Tibial nerve (tissue), 3 donors: ENCODE measurements at regions not wholly inside any gene's neighbourhood (a gene's known extent, or its start where the extent isn't known, plus 50 kb on each side); places are given as distances from the start of the nearest gene placed in this dataset.

ENCODE experiments used
- CTCF ChIP-seq, 5 experiments: fragments of 200-600 bp in 3 of 5; fragments of 450-650 bp in 2 of 5; sonication (generic) in 3 of 5; IDR thresholded peaks; one replicate each; pipeline ENCODE4 v1.5.1; 2016 to 2019; ENCODE audit warnings: antibody characterized with exemption in 5 of 5, mild to moderate bottlenecking in 3 of 5, moderate library complexity in 2 of 5
- POLR2A ChIP-seq, 2 donors: fragments of 450-650 bp; IDR thresholded peaks; one replicate each; pipeline ENCODE4 v1.6.1; 2017; ENCODE audit warnings: antibody characterized with exemption in 2 of 2, mild to moderate bottlenecking in 2 of 2, moderate library complexity in 2 of 2

GRCh38 chr10:8508882-8509281 is 454.4 kb downstream of the GATA3 start:
- TF ChIP-seq CTCF (IDR thresholded peaks at IDR 0.05) = no peak
- TF ChIP-seq POLR2A (IDR thresholded peaks at IDR 0.05) = no peak
